ENCODE measurements at regions not wholly inside any gene's neighbourhood (a gene's known extent, or its start where the extent isn't known, plus 50 kb on each side); places are given as distances from the start of the nearest gene placed in this dataset.

DNA sequence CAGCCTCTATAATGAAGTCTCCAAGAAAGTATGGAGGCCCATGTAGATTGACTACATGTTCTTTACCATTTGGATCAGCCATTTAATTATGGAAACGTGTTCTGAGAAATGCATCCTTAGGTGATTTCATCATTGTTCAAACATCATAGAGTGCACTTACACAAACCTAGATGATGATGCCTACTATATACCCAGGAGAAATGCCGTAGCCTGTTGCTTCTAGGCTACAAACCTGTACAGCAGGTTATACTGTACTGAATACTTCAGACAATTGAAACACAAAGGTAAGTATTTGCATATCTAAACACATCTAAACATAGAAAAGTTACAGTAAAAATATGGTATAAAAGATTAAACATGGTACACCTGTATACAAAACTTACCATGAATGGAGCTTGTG lies 186.5 kb upstream of the FSTL5 start:
- TF ChIP-seq, protein P1, sequence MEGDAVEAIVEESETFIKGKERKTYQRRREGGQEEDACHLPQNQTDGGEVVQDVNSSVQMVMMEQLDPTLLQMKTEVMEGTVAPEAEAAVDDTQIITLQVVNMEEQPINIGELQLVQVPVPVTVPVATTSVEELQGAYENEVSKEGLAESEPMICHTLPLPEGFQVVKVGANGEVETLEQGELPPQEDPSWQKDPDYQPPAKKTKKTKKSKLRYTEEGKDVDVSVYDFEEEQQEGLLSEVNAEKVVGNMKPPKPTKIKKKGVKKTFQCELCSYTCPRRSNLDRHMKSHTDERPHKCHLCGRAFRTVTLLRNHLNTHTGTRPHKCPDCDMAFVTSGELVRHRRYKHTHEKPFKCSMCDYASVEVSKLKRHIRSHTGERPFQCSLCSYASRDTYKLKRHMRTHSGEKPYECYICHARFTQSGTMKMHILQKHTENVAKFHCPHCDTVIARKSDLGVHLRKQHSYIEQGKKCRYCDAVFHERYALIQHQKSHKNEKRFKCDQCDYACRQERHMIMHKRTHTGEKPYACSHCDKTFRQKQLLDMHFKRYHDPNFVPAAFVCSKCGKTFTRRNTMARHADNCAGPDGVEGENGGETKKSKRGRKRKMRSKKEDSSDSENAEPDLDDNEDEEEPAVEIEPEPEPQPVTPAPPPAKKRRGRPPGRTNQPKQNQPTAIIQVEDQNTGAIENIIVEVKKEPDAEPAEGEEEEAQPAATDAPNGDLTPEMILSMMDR (IDR thresholded peaks at IDR 0.05): no peak
- TF ChIP-seq POLR2A (IDR thresholded peaks at IDR 0.05): no peak
